B cell (primary cell): ENCODE measurements at regions not wholly inside any gene's neighbourhood (a gene's known extent, or its start where the extent isn't known, plus 50 kb on each side); places are given as distances from the start of the nearest gene placed in this dataset.

Experiments used
- ATAC-seq: fragments of 200-7000 bp; cut with Tn5 transposase; one replicate; pipeline ENCODE4 v1.10.0; 2021; ENCODE audit warnings: low read depth, mild to moderate bottlenecking, moderate number of reproducible peaks, moderate library complexity
- CTCF ChIA-PET: fragments of 350-600 bp; sonication (Branson Sonifier 250); formaldehyde crosslinking; loops from one replicate; lab custom pipeline; 2021; ENCODE audit warnings: antibody characterized with exemption, inconsistent platforms; lab: Charles Lee
- POLR2A ChIA-PET: fragments of 350-600 bp; sonication (Branson Sonifier 250); formaldehyde crosslinking; loops from one replicate; lab custom pipeline; 2021; ENCODE audit warnings: antibody characterized with exemption; lab: Charles Lee
- DNase-seq: peaks from one replicate; pipeline ENCODE4 v3.0.0; 2013
- H2AFZ ChIP-seq: 2 replicates; pipeline ENCODE4 v1.6.1; 2012; ENCODE audit warnings: mild to moderate bottlenecking, low read depth, low read length; ENCODE audit not compliant: insufficient read depth, poor library complexity, severe bottlenecking
- H3K27ac ChIP-seq, 2 donors: 1 replicate in 1 of 2; 2 replicates in 1 of 2; pipeline ENCODE4 v1.5.1; 2012 to 2013; ENCODE audit warnings: low read length in 2 of 2, mild to moderate bottlenecking in 2 of 2, moderate library complexity in 1 of 2
- H3K27me3 ChIP-seq, 4 experiments: fragments of 200-600 bp in 1 of 4; sonication (generic) in 1 of 4; replicated peaks in 1 of 4; 1 replicate in 2 of 4; 2 replicates in 2 of 4; pipeline versions ENCODE4 v1.6.1 to v1.7.0; 2013 to 2016; ENCODE audit warnings: low read length in 3 of 4, mild to moderate bottlenecking in 2 of 4, mixed read lengths in 1 of 4, moderate library complexity in 1 of 4; ENCODE audit not compliant: insufficient read depth in 4 of 4, control insufficient read depth in 3 of 4; ENCODE audit errors: control extremely low read depth in 1 of 4
- H3K36me3 ChIP-seq, 2 experiments: replicated peaks in 1 of 2; 1 replicate in 1 of 2; 2 replicates in 1 of 2; pipeline versions ENCODE4 v1.6.1 to v1.7.1; 2013; ENCODE audit warnings: low read length in 1 of 2; ENCODE audit not compliant: insufficient read depth in 2 of 2, control insufficient read depth in 1 of 2; ENCODE audit errors: control extremely low read depth in 1 of 2, extremely low read depth in 1 of 2
- H3K4me1 ChIP-seq, 2 donors: fragments of 200-600 bp in 1 of 2; sonication (generic) in 1 of 2; 1 replicate in 1 of 2; 2 replicates in 1 of 2; pipeline versions ENCODE4 v1.5.1 to v1.6.1; 2013 to 2017; ENCODE audit warnings: low read length in 2 of 2; ENCODE audit not compliant: control insufficient read depth in 2 of 2, insufficient read depth in 2 of 2
- H3K4me2 ChIP-seq: replicated peaks from 2 replicates; pipeline ENCODE3; 2012; ENCODE audit warnings: mild to moderate bottlenecking, low read depth, low read length; ENCODE audit not compliant: poor library complexity, severe bottlenecking
- H3K4me3 ChIP-seq, 5 experiments: fragments of 200-600 bp in 1 of 5; sonication (generic) in 1 of 5; 1 replicate in 3 of 5; 2 replicates in 2 of 5; pipeline versions ENCODE4 v1.5.1 to v1.7.0; 2011 to 2016; ENCODE audit warnings: low read length in 4 of 5, mild to moderate bottlenecking in 4 of 5, low read depth in 2 of 5, control low read depth in 1 of 5, moderate library complexity in 1 of 5; ENCODE audit not compliant: insufficient read depth in 1 of 5; ENCODE audit errors: control extremely low read depth in 1 of 5, extremely low read depth in 1 of 5
- H3K79me2 ChIP-seq: fragments of 200-600 bp; sonication (generic); one replicate; pipeline ENCODE4 v1.6.0; 2016; ENCODE audit warnings: low read length; ENCODE audit not compliant: control insufficient read depth, insufficient read depth
- H3K9ac ChIP-seq: fragments of 200-600 bp; sonication (generic); 2 replicates; pipeline ENCODE4 v1.6.1; 2017; ENCODE audit warnings: mild to moderate bottlenecking, low read length, moderate library complexity
- H3K9me3 ChIP-seq, 3 donors: one replicate each; pipeline versions ENCODE4 v1.6.1 to v1.7.1; 2013; ENCODE audit warnings: low read length in 2 of 3; ENCODE audit not compliant: control insufficient read depth in 2 of 3, insufficient read depth in 1 of 3; ENCODE audit errors: control extremely low read depth in 1 of 3
- H4K20me1 ChIP-seq: 2 replicates; pipeline ENCODE4 v1.6.0; 2012; ENCODE audit warnings: mild to moderate bottlenecking, low read length; ENCODE audit not compliant: insufficient read depth, control insufficient read depth, poor library complexity, severe bottlenecking
- H3K27ac Mint-ChIP-seq: one replicate; pipeline ENCODE4 v1.8.0; 2021; ENCODE audit warnings: mixed read lengths
- H3K27me3 Mint-ChIP-seq: one replicate; pipeline ENCODE4 v1.8.0; 2021; ENCODE audit warnings: mixed read lengths
- H3K4me1 Mint-ChIP-seq: one replicate; pipeline ENCODE4 v1.8.0; 2021; ENCODE audit warnings: mixed read lengths
- H3K4me3 Mint-ChIP-seq: one replicate; pipeline ENCODE4 v1.8.0; 2021; ENCODE audit warnings: mixed read lengths
- H3K9me3 Mint-ChIP-seq: one replicate; pipeline ENCODE4 v1.8.0; 2022; ENCODE audit warnings: mixed read lengths; ENCODE audit not compliant: insufficient read depth
- EZH2 ChIP-seq: IDR thresholded peaks from 2 replicates; pipeline ENCODE4 v1.6.1; 2012; ENCODE audit warnings: borderline replicate concordance, low read depth, mild to moderate bottlenecking, moderate library complexity, low read length; ENCODE audit not compliant: insufficient read depth, poor library complexity, severe bottlenecking
- WGBS: methylation state at CpG from one replicate; pipeline ENCODE4 v1.1.5; 2013; ENCODE audit warnings: missing lambda C conversion rate; ENCODE audit not compliant: insufficient coverage; 5-methylcytosine and 5-hydroxymethylcytosine counted together
- intact Hi-C: fragments of 100-400 bp; cut with micrococcal nuclease; formaldehyde crosslinking; loops from one replicate; pipeline ENCODE4 v1.10.0; 2022
- TF ChIP-seq, protein P1 (sequence below): fragments of 200-600 bp; IDR thresholded peaks from one replicate; pipeline ENCODE4 v1.8.0; 2022; ENCODE audit warnings: antibody characterized with exemption, mild to moderate bottlenecking

DNA sequence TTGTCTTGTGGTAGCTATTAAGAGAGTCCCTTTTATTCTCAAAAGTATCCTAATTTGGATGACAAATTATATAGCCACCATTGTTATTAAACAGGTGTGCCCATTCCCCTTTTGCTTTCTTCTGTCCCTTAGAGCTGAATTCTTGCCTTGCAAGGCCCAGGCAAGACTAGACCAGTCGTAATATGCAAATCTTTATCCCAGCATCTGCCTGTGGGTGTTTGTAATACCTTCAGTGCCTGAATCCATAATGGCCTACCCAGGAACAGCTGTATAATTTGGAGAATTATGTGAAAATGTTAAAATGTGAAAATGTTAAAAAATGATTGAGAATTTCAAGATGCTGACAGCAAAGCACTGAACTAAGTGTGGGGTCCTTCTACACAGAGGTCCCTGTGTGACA lies 403.0 kb upstream of the RBMS3 start:
- intact Hi-C loops = no loop called here
- Histone ChIP-seq H2AFZ (no peak overlapping the region), H3K79me2 (no peaks in the 10 kb centered on the region), H3K36me3 (no peaks in the 10 kb centered on the region), H3K9ac (no peak overlapping the region), H3K4me3 (no peak overlapping the region), H3K4me2 (no peak overlapping the region), H3K27me3 (no peaks in the 10 kb centered on the region), H3K27ac (no peak overlapping the region), H3K4me1 (no peaks in the 10 kb centered on the region), H3K9me3 (no peaks in the 10 kb centered on the region), H4K20me1 (no peaks in the 10 kb centered on the region)
- POLR2A ChIA-PET = no interaction called here
- Mint-ChIP-seq H3K4me3 (no peak overlapping the region), H3K27me3 (no peaks in the 10 kb centered on the region), H3K27ac (no peak overlapping the region), H3K9me3 (no peaks in the 10 kb centered on the region), H3K4me1 (no peaks in the 10 kb centered on the region)
- CTCF ChIA-PET = no interaction called here
- no peak for ATAC-seq
- WGBS = no CpG with 5 or more reads among the region's 1 CpG
- TF ChIP-seq EZH2 = no peak
- TF ChIP-seq, protein P1, sequence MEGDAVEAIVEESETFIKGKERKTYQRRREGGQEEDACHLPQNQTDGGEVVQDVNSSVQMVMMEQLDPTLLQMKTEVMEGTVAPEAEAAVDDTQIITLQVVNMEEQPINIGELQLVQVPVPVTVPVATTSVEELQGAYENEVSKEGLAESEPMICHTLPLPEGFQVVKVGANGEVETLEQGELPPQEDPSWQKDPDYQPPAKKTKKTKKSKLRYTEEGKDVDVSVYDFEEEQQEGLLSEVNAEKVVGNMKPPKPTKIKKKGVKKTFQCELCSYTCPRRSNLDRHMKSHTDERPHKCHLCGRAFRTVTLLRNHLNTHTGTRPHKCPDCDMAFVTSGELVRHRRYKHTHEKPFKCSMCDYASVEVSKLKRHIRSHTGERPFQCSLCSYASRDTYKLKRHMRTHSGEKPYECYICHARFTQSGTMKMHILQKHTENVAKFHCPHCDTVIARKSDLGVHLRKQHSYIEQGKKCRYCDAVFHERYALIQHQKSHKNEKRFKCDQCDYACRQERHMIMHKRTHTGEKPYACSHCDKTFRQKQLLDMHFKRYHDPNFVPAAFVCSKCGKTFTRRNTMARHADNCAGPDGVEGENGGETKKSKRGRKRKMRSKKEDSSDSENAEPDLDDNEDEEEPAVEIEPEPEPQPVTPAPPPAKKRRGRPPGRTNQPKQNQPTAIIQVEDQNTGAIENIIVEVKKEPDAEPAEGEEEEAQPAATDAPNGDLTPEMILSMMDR = no peak
- DNase-seq = no peak

DNA sequence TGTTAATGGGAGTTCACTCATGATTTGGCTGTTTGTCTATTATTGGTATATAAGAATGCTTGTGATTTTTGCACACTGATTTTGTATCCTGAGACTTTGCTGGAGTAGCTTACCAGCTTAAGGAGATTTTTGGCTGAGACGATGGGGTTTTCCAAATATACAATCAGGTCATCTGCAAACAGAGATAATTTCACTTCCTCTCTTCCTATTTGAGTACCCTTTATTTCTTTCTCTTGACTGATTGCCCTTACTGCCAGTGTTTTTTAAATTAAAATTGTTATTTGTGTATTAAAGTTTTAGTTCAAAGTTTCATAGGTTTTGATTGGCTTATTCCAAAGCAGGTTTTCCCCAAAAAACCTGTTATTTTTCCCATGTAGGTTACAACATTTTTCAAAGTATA lies 390.5 kb upstream of the RBMS3 start:
- H3K9ac ChIP-seq = no peak overlapping the region
- no CpG with 5 or more reads among the region's 1 CpG for WGBS
- no peak for ATAC-seq
- intact Hi-C loops = no loop called here
- DNase-seq = no peak
- H3K79me2 ChIP-seq = no peaks in the 10 kb centered on the region
- no peak for TF ChIP-seq EZH2
- TF ChIP-seq, protein P1 = no peak
- H3K4me2 ChIP-seq = no peak overlapping the region
- no peaks in the 10 kb centered on the region for H3K4me1 ChIP-seq
- no peak overlapping the region for H3K4me3 Mint-ChIP-seq
- ChIA-PET POLR2A (no interaction called here), CTCF (no interaction called here)
- H3K36me3 ChIP-seq = no peaks in the 10 kb centered on the region
- H3K27ac Mint-ChIP-seq = no peak overlapping the region
- peaks cover 1% of the 10 kb centered on the region for H3K9me3 Mint-ChIP-seq
- H3K27me3 Mint-ChIP-seq = no peaks in the 10 kb centered on the region
- no peaks in the 10 kb centered on the region for H3K27me3 ChIP-seq
- no peak overlapping the region for H3K27ac ChIP-seq
- no peak overlapping the region for H3K4me3 ChIP-seq
- no peaks in the 10 kb centered on the region for H3K4me1 Mint-ChIP-seq
- H3K9me3 ChIP-seq = peaks cover 0 to 1% (median 0%) of the 10 kb centered on the region in 3 donors
- no peaks in the 10 kb centered on the region for H4K20me1 ChIP-seq
- no peak overlapping the region for H2AFZ ChIP-seq
